Activated gamma-delta T cell treated with anti-CD3 and anti-CD28 coated beads, Interleukin-2, amount 50 U/mL, for 16 hours (primary cell): ENCODE measurements at regions not wholly inside any gene's neighbourhood (a gene's known extent, or its start where the extent isn't known, plus 50 kb on each side); places are given as distances from the start of the nearest gene placed in this dataset.
A peak's percentile ranks its signal among the peaks of the same experiment; 100 is the strongest.

Experiments
- DNase-seq: peaks from one replicate; pipeline ENCODE4 v3.0.0-alpha.2; 2020; ENCODE audit warnings: low read depth

- no peak for DNase-seq
These were observed 105.5 kb upstream of the RUNX3 start for GRCh38 chr1:25035523-25036116.

GRCh38 chr1:25034736-25035522 lies 104.9 kb upstream of the RUNX3 start:
- DNase-seq: no peak

DNA sequence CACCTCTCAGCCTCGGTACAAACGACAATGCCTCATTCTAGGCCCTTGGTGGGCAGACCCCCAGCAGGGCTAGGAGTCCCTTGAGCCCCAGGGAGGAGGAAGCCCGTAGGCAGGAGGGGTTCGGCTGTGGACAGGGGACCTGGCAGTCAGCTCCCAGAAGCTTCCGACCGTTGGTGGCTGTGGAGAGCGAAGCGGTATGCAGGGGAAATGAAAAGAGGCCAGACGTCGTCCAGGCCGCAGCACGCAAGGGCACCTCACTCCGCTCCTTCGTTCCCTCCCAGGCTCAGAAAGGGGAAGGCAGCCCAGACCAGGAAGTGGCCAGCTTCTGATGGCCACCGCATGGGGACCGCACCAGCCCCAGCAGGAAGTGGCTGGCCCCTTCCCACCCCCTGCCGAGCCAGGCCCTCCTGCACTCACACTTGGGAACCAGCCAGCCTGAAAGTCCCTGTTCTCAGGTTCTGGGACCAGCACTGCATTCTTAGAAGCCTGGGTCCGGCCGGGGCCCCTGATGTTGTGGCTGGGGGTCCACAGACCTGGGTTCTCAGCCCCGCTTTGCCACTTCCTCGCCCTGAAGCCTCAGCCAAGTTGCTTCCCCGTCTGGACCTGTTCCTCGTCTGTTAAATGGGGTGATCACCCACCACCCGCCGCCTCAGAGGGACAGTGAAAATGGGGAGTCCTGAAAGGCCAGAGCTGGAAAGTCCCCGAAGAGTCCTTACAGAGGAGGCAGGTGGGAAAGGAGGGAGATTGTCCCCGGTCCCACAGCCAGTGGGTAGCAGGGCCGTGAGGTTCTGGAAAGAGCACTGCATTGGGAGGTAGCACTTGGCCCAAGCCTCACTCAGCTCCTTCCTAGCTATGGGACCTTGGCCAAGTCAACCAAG lies 104.0 kb upstream of the RUNX3 start:
- no peak for DNase-seq

GRCh38 chr1:25033030-25033827 lies 103.2 kb upstream of the RUNX3 start:
- no peak for DNase-seq

DNA sequence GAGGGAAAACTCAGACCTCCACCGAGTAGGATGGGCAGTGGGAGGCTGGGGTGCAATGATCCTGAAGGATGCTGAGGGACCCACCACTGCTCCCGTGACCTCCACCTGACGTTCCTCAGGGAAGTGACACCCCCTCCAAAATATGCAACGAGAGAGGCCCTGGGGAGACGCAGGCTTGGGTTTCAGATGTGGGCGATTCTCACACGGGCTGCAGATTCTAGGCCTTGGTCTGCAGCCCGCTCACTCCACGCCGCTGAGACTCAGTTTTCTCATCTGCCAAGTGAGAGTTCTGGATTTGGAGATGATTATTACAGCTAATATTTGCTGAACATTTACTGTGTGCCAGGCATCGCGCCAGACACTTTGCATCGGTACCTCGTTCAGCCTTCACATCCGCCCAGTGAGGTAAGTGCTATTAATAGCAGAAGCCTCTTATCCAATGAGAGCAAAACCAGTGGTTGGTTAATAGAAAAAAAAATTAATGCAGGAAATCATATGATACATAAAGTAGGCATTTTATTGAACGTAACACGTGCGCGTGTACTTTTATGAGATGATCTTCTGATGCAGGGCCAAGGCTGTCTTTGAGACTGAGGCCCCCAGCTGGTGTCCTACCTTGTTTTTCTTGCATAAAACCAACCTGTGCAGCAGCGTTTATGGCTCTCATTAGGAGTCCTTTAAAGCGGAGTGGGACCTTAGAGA lies 102.0 kb upstream of the RUNX3 start:
- no peak for DNase-seq

DNA sequence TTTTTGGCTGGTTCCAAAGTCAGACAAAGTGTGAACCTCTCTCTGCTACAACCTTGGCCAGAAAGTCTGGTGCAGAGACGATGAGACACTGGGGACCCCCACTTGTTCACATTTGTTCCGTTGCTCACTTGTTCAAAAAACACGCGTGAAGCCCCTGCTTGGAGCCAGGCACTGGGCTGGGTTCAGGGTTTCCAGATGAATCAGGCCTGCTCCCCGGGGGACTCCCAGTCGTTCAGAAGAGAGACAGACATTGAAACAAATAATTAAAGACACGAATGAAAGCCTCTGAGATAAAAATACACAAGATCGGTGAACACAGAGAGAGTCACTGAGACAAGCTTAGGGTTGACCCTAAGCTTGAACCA lies 101.5 kb upstream of the RUNX3 start:
- DNase-seq: no peak

DNA sequence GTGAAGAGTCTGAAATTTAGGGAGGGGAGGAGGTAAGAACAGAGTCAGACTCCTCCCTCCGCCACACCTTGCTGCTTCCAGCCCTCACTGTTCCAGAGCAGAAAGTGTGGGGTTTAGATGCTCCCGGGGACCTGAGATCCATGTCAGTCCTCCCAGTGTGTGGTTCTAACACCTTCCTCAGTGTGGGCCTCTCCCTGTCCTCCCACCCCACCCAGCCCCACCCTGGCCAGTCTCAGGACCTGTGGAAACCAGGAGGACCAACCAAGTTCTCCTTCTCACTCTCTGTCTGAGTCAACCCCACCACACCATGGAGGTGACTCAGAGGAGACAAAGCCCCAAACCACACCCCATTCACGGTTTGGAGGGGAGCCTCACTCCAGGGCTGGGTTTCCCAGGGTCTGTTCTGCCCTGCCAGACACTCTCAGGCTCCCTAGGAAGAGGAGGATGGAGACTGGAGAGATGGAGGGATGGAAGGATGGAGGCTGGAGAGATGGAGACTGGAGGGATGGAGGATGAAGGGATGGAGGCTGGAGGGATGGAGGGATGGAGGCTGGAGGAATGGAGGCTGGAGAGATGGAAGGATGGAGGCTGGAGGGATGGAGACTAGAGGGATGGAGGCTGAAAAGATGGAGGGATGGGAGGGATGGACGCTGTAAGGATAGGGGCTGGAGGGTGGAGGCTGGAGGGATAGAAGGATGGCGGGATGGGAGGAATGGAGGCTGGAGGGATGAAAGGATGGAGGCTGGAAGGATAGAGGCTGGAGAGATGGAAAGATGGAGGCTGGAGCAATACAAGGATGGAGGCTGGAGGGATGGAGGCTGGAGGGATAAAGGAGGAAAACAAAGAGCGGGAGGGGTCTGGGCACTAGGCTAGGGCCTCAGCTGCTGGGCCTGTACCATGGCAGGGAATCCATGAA lies 100.9 kb upstream of the RUNX3 start:
- peak; percentile 66 for DNase-seq

GRCh38 chr1:25030012-25030411 lies 99.9 kb upstream of the RUNX3 start:
- DNase-seq: no peak

- DNase-seq: no peak
These were observed 99.0 kb upstream of the RUNX3 start for GRCh38 chr1:25028907-25029599.

DNA sequence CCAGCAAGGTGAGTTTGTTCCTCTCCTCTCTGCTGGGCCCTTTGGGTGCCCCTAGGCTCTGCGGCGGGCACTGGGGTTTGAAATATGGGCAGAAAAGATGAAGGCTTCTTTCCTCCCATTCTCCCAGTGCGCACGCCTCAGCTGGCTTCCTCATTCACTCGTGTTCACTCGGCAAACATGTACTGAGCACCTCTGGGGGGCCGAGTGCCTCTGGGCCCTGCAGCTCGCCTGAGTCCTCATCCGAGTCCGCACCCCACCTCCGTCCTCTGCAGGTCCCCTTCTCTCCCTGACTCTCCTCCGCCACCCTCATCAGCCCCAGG lies 98.5 kb upstream of the RUNX3 start:
- no peak for DNase-seq

DNA sequence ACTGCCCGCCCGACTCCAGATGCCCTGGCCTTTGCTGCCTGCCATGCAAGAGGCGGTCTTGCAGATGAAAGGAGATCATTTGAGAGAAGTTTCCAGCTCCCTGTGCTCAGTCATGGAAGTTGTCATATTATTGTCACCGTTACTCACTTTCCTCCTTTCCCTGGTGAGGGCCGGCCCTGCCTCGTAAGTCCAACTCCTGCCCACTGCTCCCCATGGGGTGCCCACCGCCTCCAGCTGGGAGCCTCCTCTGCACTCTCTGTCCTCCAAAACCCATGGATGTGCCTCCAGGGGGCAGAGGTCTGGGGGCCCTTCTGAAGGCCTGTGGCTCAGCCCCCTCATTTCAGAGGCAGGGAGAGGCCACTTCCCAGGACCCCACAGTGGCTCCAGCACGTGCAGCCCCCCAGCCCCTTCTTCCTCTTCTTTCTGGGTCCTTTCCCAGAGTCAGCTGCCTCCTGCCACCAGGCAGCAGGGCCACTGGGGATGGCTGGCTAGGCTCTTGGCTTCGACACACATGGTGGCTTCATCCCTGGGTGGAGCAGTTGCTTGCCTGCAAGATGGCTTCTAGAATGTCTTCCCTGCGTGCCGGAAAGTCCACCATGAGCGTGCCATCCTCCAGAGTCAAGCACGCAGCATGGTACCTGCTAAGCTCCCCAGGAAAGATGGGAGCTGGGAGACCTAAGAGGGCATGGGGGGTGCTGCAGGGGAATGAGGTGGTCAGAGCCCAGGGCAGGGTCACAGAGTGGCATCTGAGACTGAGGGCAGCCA lies 97.9 kb upstream of the RUNX3 start:
- no peak for DNase-seq

DNA sequence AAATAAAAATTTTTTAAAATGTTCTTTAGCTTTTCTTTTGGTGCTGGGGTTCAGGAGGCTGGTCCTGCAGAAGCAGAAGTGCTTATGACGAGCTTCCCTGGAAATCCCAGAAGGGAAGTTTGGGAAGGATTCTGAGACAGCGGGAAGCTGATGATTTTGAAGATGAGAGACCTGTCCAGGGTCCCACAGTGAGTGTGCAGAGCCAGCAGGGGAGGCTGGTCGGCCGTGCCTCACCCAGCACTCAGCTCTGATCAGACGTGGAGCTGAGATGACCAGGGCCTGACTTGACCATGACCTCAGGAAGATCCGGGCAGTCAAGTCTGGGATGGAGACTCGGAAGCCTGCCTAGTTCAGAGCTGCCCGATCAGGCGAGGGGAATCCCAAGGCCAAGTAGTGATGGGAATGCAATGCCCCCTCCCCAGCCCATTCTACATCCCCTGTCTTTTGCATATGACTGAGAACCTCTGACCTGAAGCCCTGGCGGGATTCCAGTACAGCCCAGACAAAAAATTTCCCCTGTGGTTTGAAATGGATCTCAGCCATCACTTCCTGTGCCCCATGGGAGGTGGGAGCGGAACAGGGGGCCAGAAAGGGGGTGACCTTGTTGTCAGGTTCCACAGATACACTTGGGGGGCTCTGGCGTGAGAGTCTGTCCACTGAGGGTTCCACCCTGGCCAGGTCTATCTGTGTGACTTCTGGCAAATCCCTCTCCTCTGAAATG lies 96.8 kb upstream of the RUNX3 start:
- no peak for DNase-seq

DNA sequence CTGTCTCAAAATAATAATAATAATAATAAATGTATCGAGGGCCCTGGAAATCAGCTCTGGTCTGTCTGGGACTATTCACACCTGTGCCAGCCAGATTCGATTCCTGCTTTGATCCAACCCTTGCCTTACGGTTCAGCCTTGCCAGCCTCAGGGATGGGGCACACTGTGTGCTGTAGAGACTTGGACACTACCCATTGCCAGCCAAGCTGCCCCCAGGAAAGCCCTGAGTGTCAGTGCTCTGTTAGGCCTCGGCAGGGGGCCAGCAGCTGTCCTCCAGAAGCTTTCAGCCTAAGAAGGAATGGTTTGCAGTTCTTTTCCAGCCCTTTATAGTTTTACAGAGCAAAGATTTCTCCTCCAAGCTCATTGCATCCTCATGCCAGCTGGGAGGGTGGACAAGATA lies 96.2 kb upstream of the RUNX3 start:
- DNase-seq: no peak

- DNase-seq: no peak
These were observed 94.7 kb upstream of the RUNX3 start for GRCh38 chr1:25024615-25025350.

DNA sequence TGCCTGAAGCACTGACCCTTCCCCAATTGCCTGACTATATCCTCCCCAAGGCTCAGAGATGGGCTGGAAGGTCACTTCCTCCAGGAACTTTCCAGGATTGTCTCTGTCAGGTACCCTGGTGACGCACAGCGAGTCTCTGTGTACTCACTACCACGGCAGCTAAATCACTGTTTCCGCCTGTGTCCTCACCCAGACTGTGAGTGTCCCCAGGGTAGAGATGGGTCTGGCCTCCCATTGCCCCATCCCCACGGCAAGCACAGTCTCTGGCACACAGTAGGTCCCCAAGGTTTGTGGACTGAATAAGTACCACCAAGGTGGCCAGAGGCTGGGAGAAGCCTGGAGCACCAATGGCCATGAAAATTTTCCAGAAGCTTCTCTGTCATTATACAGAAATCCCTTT lies 93.8 kb upstream of the RUNX3 start:
- DNase-seq: no peak

GRCh38 chr1:25023190-25023578 lies 93.1 kb upstream of the RUNX3 start:
- DNase-seq: no peak

GRCh38 chr1:25022361-25023189 lies 92.5 kb upstream of the RUNX3 start:
- peak; percentile 95 for DNase-seq
